Gastroesophageal sphincter (tissue), 3 donors: ENCODE measurements at regions not wholly inside any gene's neighbourhood (a gene's known extent, or its start where the extent isn't known, plus 50 kb on each side); places are given as distances from the start of the nearest gene placed in this dataset.

ENCODE experiments used
- POLR2AphosphoS5 ChIP-seq: sonication (generic); formaldehyde crosslinking; IDR thresholded peaks from one replicate; pipeline ENCODE4 v1.6.1; 2017; ENCODE audit warnings: antibody characterized with exemption
- TF ChIP-seq, protein P1 (sequence below), 4 experiments: fragments of 200-600 bp in 2 of 4; fragments of 450-650 bp in 2 of 4; sonication (generic) in 1 of 4; IDR thresholded peaks; one replicate each; pipeline ENCODE4 v1.5.1; 2017 to 2019; ENCODE audit warnings: antibody characterized with exemption in 4 of 4, mild to moderate bottlenecking in 2 of 4, moderate library complexity in 2 of 4

DNA sequence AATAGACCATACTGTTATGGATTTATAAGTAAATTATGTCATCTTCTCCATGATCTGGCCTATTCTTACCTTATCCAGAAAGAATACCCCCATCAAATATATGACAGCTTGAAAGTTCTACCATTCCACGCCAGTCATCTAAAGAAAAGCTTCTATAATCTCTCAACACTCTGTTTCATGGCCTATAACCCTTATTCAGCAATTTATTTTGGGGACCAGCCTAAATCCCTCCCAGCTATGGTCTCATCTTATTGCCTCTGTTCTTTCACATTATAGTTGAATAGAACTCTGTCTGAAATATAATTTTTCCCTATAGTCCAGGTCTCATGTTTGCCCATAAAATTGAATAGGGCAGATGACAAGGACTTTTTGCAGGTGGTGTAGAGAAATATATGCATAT lies 2387.6 kb upstream of the WWC1 start:
- TF ChIP-seq, protein P1, sequence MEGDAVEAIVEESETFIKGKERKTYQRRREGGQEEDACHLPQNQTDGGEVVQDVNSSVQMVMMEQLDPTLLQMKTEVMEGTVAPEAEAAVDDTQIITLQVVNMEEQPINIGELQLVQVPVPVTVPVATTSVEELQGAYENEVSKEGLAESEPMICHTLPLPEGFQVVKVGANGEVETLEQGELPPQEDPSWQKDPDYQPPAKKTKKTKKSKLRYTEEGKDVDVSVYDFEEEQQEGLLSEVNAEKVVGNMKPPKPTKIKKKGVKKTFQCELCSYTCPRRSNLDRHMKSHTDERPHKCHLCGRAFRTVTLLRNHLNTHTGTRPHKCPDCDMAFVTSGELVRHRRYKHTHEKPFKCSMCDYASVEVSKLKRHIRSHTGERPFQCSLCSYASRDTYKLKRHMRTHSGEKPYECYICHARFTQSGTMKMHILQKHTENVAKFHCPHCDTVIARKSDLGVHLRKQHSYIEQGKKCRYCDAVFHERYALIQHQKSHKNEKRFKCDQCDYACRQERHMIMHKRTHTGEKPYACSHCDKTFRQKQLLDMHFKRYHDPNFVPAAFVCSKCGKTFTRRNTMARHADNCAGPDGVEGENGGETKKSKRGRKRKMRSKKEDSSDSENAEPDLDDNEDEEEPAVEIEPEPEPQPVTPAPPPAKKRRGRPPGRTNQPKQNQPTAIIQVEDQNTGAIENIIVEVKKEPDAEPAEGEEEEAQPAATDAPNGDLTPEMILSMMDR (IDR thresholded peaks at IDR 0.05): no peak
- TF ChIP-seq POLR2AphosphoS5: no peak
